Immature natural killer cell (primary cell): ENCODE measurements at regions not wholly inside any gene's neighbourhood (a gene's known extent, or its start where the extent isn't known, plus 50 kb on each side); places are given as distances from the start of the nearest gene placed in this dataset.

Experiments used
- DNase-seq, 3 donors: peaks; one replicate each; pipeline ENCODE4 v3.0.0; 2022; ENCODE audit warnings: mixed read lengths in 1 of 3
- H3K27ac Mint-ChIP-seq, 6 donors: one replicate each; pipeline ENCODE4 v1.8.0; 2020; ENCODE audit warnings: mixed read lengths in 6 of 6, mild to moderate bottlenecking in 5 of 6, inconsistent platforms in 4 of 6, moderate library complexity in 3 of 6
- H3K27me3 Mint-ChIP-seq, 3 donors: one replicate each; pipeline ENCODE4 v1.8.0; 2020 to 2021; ENCODE audit warnings: low read depth in 3 of 3, mild to moderate bottlenecking in 3 of 3, mixed read lengths in 3 of 3, moderate library complexity in 3 of 3, inconsistent platforms in 1 of 3
- H3K36me3 Mint-ChIP-seq, 3 donors: one replicate each; pipeline ENCODE4 v1.8.0; 2020; ENCODE audit warnings: mixed read lengths in 3 of 3, inconsistent platforms in 2 of 3, mild to moderate bottlenecking in 2 of 3
- H3K4me1 Mint-ChIP-seq, 2 donors: one replicate each; pipeline ENCODE4 v1.8.0; 2020; ENCODE audit warnings: inconsistent platforms in 2 of 2, mild to moderate bottlenecking in 2 of 2, mixed read lengths in 2 of 2, moderate library complexity in 1 of 2
- H3K4me3 Mint-ChIP-seq, 5 donors: one replicate each; pipeline ENCODE4 v1.8.0; 2020; ENCODE audit warnings: mild to moderate bottlenecking in 5 of 5, mixed read lengths in 5 of 5, inconsistent platforms in 3 of 5, moderate library complexity in 3 of 5
- H3K9me3 Mint-ChIP-seq, 6 donors: one replicate each; pipeline ENCODE4 v1.8.0; 2020; ENCODE audit warnings: mild to moderate bottlenecking in 6 of 6, mixed read lengths in 6 of 6, inconsistent platforms in 4 of 6, moderate library complexity in 3 of 6

- peak; percentile 30 to 49 (median 47) for DNase-seq
- peaks cover 19 to 27% of the 10 kb centered on the region in 2 donors for H3K4me1 Mint-ChIP-seq
- H3K27me3 Mint-ChIP-seq, result peaks cover 0 to 2% (median 0%) of the 10 kb centered on the region in 3 donors
- peak overlapping the region; percentile 84 to 95 (median 90) for H3K27ac Mint-ChIP-seq
- H3K36me3 Mint-ChIP-seq, result peaks cover 0 to 7% (median 4%) of the 10 kb centered on the region in 3 donors
- no peaks in the 10 kb centered on the region for H3K9me3 Mint-ChIP-seq
- peak overlapping the region; percentile 34 to 67 (median 53) for H3K4me3 Mint-ChIP-seq
Measured at GRCh38 chr14:34931206-34931605, 51.6 kb upstream of the SRP54 start.

- Mint-ChIP-seq H3K36me3 (peaks cover 0 to 7% (median 4%) of the 10 kb centered on the region in 3 donors), H3K9me3 (no peaks in the 10 kb centered on the region), H3K27me3 (peaks cover 0 to 2% (median 0%) of the 10 kb centered on the region in 3 donors), H3K27ac (peak overlapping the region; percentile 89 to 96 (median 90)), H3K4me1 (peaks cover 19 to 27% of the 10 kb centered on the region in 2 donors), H3K4me3 (peak overlapping the region; percentile 55 to 81 (median 67))
- DNase-seq, result peak; percentile 21 to 43 (median 25)
Measured at GRCh38 chr14:34930591-34931091, 52.2 kb upstream of the SRP54 start.

- H3K4me1 Mint-ChIP-seq, result peaks cover 19 to 26% of the 10 kb centered on the region in 2 donors
- peaks cover 0 to 4% (median 0%) of the 10 kb centered on the region in 3 donors for H3K27me3 Mint-ChIP-seq
- H3K4me3 Mint-ChIP-seq, result no peak overlapping the region
- DNase-seq, result no peak
- H3K27ac Mint-ChIP-seq, result no peak overlapping the region
- H3K36me3 Mint-ChIP-seq, result peaks cover 0 to 13% (median 0%) of the 10 kb centered on the region in 3 donors
- no peaks in the 10 kb centered on the region for H3K9me3 Mint-ChIP-seq
Measured at GRCh38 chr14:34926552-34926951, 51.4 kb upstream of the BAZ1A start.
